Right lobe of liver (tissue), 4 donors: ENCODE measurements at regions not wholly inside any gene's neighbourhood (a gene's known extent, or its start where the extent isn't known, plus 50 kb on each side); places are given as distances from the start of the nearest gene placed in this dataset.

ENCODE experiments used
- CTCF ChIP-seq, 4 donors: fragments of 200-600 bp in 3 of 4; fragments of 450-650 bp in 1 of 4; IDR thresholded peaks; one replicate each; pipeline versions ENCODE4 v1.5.1 to v1.8.0; 2016 to 2022; ENCODE audit warnings: antibody characterized with exemption in 4 of 4, mild to moderate bottlenecking in 2 of 4
- POLR2A ChIP-seq: fragments of 450-650 bp; IDR thresholded peaks from one replicate; pipeline ENCODE4 v1.6.1; 2017; ENCODE audit warnings: antibody characterized with exemption, mild to moderate bottlenecking
- donor health status: DM: no; HTN: no; CAD: no.
- donor health status: DM: no; HTN: no; CAD: no.
- donor health status: DM: no; HTN: yes; CAD: no.

GRCh38 chr2:78549766-78550165, 475.7 kb upstream of the REG3G start:
- no peak for TF ChIP-seq CTCF (IDR thresholded peaks at IDR 0.05)
- no peak for TF ChIP-seq POLR2A
